ENCODE measurements at regions not wholly inside any gene's neighbourhood (a gene's known extent, or its start where the extent isn't known, plus 50 kb on each side); places are given as distances from the start of the nearest gene placed in this dataset.
"Not testable (repeated sequence)": the region's sequence is repeated elsewhere in the genome, so short reads cannot be mapped to it uniquely, and the experiment has no call there.

- no peak for DNase-seq (ENCODE audit: low read depth in 2 of 3, low spot score in 1 of 3)
Observed at GRCh38 chr3:39558775-39559306, 91.4 kb downstream of the MOBP start.

GRCh38 chr3:39559543-39559942, 92.1 kb downstream of the MOBP start:
- DNase-seq (ENCODE audit: low read depth in 2 of 3, low spot score in 1 of 3): no peak

DNA sequence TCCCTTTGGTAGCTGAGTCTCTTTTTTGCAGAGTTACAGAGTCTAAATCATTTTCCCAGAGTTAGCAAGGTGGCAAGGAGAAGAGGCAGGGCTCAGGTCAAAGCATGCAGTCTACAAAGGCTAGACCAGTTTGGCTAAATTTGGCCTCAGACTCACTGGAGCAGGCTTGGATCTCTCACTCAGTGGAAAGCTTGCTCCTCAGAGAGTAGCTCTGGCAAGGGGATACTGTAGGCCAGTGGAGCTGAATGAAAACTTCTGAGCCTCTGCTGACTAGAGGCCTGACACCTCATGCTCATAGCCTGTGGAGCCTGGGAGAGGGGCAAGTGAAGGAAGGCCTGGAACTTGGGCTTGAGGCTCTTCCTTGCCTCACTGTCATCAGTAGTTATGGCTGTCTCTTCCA, 101.0 kb downstream of the MOBP start:
- DNase-seq (ENCODE audit: low read depth in 2 of 3, low spot score in 1 of 3): no peak

GRCh38 chr3:39569095-39569494, 101.6 kb downstream of the MOBP start:
- no peak for DNase-seq (ENCODE audit: low read depth in 2 of 3, low spot score in 1 of 3)

DNA sequence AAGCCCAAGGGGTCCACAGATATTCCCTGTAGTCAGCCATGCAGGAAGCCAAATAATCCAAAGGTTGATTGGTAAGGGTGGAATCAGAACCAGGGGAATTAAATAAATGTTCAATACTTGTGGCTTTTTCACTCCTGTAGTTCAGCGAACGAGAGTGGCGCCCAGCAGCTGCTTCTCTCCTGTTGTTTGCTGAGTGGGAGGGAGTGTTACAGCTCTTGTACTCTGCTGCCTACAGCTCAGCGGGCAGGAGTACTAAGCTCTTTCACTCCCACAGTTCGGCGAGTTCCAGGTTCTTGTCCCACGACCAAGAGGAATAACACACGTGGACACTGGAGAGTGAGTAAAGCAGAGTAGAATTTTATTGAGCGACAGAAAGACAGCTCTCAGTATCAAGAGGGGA, 105.9 kb downstream of the MOBP start:
- DNase-seq (ENCODE audit: low read depth in 2 of 3, low spot score in 1 of 3): no peak

DNA sequence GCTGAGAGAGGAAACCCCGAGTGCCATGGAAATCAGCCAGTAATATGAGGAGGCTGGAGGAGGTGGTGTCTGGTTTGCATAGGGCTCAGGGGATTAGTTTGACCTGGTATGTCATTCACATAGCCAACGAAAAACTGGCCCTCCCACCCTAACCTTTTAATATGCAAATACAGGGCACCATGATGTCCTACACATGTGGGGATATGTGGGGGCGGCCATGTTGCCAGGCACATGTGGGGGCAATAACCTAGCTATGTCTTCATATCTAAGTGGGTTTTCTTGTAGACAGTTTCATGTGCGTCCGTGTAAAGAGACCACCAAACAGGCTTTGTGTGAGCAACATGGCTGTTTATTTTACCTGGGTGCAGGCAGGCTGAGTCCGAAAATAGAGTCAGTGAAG, 110.1 kb downstream of the MOBP start:
- DNase-seq (ENCODE audit: low read depth in 2 of 3, low spot score in 1 of 3): no peak

DNA sequence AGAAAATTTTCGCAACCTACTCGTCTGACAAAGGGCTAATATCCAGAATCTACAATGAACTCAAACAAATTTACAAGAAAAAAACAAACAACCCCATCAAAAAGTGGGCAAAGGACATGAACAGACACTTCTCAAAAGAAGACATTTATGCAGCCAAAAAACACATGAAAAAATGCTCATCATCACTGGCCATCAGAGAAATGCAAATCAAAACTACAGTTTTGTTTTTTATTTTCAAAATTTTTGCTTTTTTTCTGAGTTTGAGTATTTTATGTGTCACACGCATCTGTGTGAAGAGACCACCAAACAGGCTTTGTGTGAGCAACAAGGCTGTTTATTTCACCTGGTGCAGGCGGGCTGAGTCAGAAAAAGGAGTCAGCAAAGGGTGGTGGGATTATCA, 118.7 kb downstream of the MOBP start:
- DNase-seq (ENCODE audit: low read depth in 2 of 3, low spot score in 1 of 3): not testable (repeated sequence)

GRCh38 chr3:39587113-39587512, 119.6 kb downstream of the MOBP start:
- no peak for DNase-seq (ENCODE audit: low read depth in 2 of 3, low spot score in 1 of 3)

DNA sequence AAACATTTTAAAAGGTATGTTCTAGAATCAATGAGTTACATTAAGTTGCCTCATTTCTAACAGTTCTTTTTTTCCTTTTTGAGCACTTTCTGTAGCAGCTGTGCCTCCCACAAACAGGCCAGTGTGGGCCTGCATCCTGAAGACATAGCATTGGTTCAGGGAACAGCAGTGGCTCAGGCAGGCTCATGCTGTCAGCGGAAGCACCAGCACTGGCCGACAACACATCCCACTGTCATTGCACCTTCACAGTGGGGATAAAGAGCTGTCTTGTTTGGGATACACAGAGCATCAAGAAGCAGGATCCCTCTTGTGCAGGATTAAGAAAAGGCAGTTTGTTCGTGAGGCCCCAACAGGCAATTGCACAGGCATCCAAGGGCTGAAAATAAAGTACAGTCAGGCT, 123.3 kb downstream of the MOBP start:
- no peak for DNase-seq (ENCODE audit: low read depth in 2 of 3, low spot score in 1 of 3)

DNA sequence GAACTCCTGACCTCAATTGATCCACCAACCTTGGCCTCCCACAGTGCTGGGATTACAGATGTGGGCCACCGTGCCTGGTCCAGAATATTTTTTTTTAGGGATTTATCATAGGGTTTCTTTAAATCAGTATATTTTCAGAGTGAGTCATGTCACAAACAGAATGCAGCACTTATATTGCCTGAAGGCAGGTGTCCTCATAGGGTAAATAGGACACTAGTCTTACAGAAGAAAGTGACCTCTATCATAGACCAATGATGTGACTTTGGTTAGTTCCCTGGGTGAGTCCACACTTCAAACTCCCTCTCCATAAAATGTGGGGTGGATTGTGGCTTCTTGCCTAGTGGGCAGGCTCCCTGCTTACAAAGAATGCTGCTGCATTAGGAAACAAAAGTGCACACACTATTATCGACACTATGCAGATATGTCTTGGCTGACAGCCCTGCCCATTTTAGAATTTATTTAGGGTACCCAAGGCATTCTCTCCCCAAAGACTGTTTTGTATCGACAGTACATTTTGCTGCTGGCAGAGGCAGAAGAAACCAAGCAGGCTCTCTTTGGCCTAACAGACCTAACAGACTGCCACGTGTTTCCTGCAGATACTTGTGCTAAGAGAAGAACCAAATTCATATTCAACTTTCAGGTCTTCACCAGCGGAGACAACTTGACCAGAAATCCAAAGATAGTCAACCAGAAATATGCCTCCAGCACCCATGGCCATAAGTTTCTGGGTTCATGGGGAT, 125.0 kb downstream of the MOBP start:
- no peak for DNase-seq (ENCODE audit: low read depth in 2 of 3, low spot score in 1 of 3)

DNA sequence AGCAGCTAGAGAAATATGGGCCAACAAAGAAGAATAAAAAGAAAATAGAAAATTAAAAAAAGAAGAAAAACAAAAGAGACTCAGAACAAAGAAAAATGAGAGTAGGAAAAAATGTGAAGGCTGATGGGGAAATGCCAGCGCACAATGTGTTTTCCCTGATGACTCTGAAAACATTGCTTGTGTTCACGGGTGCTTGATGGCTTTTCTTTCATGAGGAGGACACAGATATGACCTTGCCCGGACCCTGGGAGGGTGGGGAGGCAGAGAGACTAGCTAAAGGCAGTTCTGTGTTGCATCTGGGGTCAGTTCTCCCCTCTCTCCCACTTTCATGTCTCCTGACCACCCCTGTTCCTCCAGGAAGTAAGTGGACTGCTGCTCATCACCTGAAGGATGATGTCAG, 125.9 kb downstream of the MOBP start:
- no peak for DNase-seq (ENCODE audit: low read depth in 2 of 3, low spot score in 1 of 3)

- no peak for DNase-seq (ENCODE audit: low read depth in 2 of 3, low spot score in 1 of 3)
Observed at GRCh38 chr3:39601241-39601640, 133.8 kb downstream of the MOBP start.

GRCh38 chr3:39605837-39606236, 138.4 kb downstream of the MOBP start:
- DNase-seq (ENCODE audit: low read depth in 2 of 3, low spot score in 1 of 3): no peak

- no peak for DNase-seq (ENCODE audit: low read depth in 2 of 3, low spot score in 1 of 3)
Observed at GRCh38 chr3:39626198-39626597, 158.7 kb downstream of the MOBP start.

DNA sequence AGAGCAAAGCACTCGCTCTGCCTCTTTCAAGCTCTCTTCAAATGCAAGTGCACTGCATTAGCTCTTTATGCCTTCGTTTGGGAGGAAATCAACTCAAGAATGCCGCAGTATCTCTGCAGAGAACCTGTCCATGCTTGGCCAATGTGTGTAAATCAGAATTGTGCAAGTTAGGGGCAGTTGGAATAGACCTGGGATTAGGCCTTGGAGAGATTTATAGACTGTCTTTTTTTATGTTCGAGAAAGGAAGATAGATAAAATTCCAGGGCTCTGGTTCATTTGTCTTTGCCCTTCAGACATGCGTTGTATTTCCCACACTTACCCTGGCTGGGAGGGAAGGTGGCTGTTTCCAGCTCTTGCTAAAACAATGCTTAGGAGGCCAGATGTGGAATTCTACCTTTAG, 163.7 kb downstream of the MOBP start:
- no peak for DNase-seq (ENCODE audit: low read depth in 2 of 3, low spot score in 1 of 3)

DNA sequence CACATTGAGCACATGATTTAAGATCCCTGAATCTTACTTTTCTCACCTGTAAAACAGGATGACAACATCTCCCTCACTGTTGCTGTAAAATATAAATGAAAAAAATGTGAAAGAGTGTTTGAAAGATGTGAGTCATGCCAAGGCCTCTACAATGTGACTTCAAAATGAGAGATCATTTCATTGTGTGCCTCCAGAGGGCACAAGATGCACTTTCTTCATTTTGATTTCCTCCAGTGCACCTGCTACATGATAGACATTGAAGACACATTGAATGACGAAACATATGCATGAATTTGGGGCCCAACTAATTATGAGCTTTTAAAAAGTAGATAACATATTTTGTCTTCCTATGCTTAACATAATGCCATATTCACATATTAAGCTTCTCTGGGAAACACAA, 170.3 kb downstream of the MOBP start:
- DNase-seq (ENCODE audit: low read depth in 2 of 3, low spot score in 1 of 3): no peak

DNA sequence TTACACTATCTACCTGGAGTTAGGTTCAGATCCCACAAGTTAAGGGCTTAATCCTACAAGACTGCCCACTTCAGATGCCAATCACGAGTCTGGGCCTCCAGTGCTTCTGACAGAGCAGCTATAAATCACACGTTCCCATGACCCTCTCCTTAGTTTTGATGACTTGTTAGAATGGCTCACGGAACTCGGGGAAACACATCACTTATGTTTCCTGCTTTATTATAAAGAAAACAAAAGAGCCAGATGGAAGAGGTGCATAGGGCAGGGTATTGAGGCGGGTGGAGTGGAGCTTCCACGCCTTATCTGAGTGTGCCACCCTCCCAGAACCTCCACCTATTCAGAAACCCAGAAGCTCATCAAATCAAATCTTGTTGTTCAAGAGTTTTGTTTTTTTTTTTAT, 170.8 kb downstream of the MOBP start:
- no peak for DNase-seq (ENCODE audit: low read depth in 2 of 3, low spot score in 1 of 3)

DNA sequence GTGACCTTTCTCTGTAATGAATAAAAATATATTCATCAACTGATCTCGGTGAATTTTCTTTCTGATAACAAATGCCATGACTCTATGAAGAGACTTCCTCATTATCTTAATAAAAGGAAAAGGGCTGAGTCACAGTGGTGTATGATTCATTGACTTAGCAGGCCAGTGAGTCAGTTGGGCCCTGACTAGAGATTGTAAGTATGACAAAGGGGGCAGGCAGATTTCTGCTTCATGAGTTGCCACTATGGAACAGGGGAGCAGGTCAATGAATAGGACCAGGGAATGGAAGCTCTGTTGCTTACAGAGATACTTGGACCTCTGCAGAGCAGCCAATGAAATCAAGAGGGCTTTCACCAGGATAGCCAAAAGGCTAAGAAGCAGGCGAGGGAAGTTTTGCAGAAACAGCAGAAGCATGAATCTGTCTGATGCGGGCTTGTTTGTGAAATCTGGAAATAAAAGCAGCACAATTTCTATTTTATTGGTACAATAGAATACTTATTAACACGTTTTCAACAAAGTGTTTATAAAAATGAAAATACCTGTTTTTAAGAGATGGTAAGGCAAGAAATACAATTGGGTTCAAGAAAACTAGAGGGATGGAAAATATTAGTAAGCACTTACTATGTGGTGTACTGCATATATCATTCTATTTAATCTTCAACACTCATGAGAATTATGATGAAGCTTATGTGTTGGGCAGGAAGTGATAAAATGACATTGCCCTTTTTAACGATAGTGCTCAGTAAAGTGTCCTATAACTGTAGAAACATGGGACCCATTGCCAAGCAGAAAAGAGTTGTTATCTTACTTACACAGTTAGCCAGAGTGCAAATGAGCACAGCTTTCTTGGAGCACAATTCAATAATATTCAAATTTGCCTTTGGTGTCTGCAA, 169.8 kb upstream of the MYRIP start:
- peak in 1 of 3 donors; percentile 12 for DNase-seq (ENCODE audit: low read depth in 2 of 3, low spot score in 1 of 3)

- no peak for DNase-seq (ENCODE audit: low read depth in 2 of 3, low spot score in 1 of 3)
Observed at GRCh38 chr3:39641274-39641673, 168.1 kb upstream of the MYRIP start.

- no peak for DNase-seq (ENCODE audit: low read depth in 2 of 3, low spot score in 1 of 3)
Observed at GRCh38 chr3:39644176-39644575, 165.2 kb upstream of the MYRIP start.

DNA sequence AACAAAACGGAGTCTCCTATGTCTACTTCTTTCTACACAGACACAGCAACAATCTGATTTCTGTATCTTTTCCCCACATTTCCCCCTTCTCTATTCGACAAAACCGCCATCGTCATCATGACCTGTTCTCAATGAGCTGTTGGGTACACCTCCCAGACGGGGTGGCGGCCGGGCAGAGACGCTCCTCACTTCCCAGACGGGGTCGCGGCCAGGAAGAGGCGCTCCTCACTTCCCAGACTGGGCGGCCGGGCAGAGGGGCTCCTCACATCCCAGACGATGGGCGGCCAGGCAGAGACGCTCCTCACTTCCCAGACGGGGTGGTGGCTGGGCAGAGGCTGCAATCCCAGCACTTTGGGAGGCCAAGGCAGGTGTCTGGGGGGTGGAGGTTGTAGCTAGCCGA, 158.2 kb upstream of the MYRIP start:
- not testable (repeated sequence) for DNase-seq (ENCODE audit: low read depth in 2 of 3, low spot score in 1 of 3)

Measured in stimulated activated CD4-positive, alpha-beta T cell treated with anti-CD3 and anti-CD28 coated beads, Interleukin-12 subunit alpha, Interleukin-12 subunit beta, amount 100 ng/mL, for 48 hours (primary cell).